ENCODE measurements at regions not wholly inside any gene's neighbourhood (a gene's known extent, or its start where the extent isn't known, plus 50 kb on each side); places are given as distances from the start of the nearest gene placed in this dataset.
A peak's percentile ranks its signal among the peaks of the same experiment; 100 is the strongest.
"Not testable (repeated sequence)": the region's sequence is repeated elsewhere in the genome, so short reads cannot be mapped to it uniquely, and the experiment has no call there.

GRCh38 chr5:50898966-50899365, 232.5 kb downstream of the PARP8 start:
- no peak for DNase-seq

DNA sequence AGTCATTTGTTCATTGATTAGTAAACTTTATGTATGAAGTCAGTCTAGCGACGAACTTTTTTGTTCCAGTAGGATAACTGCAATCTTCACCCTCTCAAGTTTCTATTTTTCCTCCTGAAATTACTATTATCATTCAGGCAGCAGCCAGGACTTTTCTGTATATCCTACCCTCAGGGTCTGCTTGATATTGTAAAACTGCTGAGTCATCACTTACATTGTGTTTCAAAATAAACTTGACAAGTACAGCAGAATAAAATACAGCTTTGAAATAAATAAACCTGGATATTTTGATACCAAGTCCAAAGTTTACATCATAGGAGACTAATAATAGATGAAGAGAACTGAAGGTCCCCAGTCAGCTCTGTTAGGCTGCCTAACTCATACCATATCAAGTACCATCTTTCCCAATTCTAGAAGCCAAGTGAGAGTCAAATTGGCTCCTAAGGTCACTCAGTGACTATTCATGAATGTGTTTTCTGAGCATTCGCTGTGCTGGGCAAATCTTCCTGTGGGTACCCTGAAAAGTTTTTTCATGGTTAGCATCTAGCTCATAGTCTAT, 234.6 kb downstream of the PARP8 start:
- DNase-seq: no peak

GRCh38 chr5:50903651-50904050, 237.2 kb downstream of the PARP8 start:
- no peak for DNase-seq

DNA sequence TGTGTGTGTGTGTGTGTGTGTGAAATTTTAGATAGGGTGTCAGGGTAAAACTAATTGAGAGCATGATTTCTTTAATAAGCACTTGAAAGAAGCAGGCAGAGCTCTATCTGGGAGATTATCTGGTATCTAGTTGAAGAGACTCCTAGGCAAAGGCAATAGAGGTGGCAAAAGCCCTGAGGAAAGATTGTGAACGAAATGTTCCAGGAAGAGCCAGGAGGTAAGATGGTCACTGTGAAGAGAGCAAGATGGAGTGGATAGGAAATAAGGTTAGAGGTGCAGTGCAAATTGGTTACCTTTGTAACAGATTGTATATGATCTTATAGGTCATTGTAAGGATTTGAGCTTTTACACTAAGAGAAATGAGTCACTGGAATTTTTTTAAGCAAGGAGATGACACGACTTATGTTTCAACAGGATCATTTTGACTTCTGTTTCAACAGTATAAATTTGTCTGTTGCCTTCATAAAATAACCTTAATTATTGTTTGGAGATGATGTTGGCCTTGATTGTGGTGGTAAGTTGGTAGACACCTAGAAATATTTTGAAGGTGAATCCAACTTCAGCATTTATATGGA, 239.6 kb downstream of the PARP8 start:
- no peak for DNase-seq

DNA sequence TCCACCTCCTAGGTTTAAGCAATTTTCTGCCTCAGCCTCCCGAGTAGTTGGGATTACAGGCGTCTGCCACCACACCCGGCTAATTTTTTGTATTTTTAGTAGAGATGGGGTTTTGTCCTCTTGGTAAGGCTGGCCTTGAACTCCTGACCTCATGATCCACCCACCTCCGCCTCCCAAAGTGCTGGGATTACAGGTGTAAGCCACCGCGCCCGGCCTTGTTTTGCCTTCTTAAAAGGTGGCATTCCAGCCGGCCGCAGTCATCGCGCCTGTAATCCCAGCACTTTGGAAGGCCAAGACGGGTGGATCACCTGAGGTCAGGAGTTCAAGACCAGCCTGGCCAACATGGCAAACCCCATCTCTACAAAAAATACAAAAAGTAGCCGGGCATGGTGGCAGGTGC, 253.7 kb downstream of the PARP8 start:
- DNase-seq: not testable (repeated sequence)

GRCh38 chr5:50921366-50922133, 255.1 kb downstream of the PARP8 start:
- no peak for DNase-seq

- peak; percentile 61 for DNase-seq
These were observed 255.9 kb downstream of the PARP8 start for GRCh38 chr5:50922134-50922941.

DNA sequence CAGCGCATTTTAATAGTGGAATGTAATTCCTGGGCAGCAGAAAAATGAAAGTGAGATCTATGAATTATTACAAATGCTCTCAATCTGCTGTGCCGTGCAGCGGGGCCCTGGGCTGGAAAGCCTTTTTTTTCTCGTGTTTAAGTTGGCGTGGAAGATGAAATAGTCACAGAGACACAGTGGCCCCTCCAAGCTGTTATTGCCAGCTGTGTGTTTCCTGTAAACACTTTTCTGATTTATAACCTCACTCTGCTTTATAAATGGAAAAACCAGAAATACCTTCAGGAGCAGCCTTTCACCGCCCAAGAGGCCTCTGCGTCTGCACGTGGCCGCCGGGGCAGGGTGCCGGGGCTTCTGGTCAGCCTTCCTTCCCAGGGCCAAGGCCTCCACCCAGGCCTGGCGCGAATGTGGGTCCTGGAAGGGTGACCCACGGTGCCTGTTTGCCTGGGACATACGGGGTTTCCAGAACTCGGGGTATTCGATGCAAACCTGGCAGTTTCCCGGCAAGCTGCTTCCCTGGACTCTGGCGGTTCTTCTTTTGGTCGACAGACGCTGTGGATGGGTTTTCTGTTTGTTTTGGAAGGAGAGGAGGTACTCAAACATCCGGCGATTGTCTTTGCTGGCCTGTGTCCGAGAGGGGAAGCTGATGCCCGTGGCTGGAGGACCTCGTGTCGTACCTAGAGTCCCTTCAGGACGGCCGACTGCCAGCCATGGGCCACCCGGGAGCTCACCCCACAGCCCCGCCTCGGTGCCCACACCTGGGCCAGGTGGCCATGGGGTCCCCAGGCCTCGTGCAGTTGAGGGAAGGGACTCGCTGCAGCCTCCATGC, 256.7 kb downstream of the PARP8 start:
- DNase-seq: peak; percentile 86

GRCh38 chr5:50923768-50924494, 257.5 kb downstream of the PARP8 start:
- DNase-seq: no peak

GRCh38 chr5:50927953-50928352, 261.5 kb downstream of the PARP8 start:
- DNase-seq: peak; percentile 36

- DNase-seq: no peak
These were observed 262.7 kb downstream of the PARP8 start for GRCh38 chr5:50929174-50929573.

DNA sequence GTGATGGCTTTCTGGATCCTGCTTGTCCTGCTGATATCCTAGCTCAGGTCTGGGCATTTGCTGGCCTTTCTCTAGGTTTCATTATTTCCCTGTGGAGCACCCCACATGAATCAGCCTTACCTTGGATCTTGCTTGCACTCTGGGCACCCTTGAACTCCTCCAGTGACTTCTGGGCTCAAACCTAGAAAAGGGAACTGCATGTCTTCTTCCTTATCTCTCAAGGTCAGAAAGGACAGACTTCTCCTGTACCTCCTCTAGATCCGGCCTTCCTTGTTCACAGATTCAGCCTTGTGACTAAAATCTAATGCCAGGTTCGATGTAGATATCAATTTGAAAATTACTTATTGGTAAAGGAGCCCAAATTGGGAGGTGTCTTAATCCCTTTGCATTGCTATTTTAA, 267.9 kb downstream of the PARP8 start:
- DNase-seq: no peak

GRCh38 chr5:50945139-50945538, 278.7 kb downstream of the PARP8 start:
- DNase-seq: no peak

GRCh38 chr5:50947906-50948683, 281.7 kb downstream of the PARP8 start:
- DNase-seq: peak; percentile 10

DNA sequence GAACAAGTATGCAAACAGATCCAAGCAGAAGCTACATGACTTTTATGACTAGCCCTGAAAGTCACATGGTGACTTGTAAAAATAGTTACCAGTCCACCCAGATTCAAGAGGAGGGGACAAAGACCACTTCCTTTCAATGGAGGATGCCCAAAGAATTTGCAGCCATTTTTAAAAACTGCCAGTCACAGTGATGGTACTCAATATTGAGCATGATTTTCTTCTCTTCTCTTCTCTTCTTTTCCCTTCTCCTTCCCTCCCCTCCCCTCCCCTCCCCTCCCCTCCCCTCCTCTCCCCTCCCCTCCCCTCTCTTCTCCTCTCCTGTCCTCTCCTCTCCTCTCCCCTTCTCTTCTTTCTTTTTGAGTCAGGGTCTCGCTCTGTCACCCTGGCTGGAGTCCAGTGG, 286.9 kb downstream of the PARP8 start:
- no peak for DNase-seq

DNA sequence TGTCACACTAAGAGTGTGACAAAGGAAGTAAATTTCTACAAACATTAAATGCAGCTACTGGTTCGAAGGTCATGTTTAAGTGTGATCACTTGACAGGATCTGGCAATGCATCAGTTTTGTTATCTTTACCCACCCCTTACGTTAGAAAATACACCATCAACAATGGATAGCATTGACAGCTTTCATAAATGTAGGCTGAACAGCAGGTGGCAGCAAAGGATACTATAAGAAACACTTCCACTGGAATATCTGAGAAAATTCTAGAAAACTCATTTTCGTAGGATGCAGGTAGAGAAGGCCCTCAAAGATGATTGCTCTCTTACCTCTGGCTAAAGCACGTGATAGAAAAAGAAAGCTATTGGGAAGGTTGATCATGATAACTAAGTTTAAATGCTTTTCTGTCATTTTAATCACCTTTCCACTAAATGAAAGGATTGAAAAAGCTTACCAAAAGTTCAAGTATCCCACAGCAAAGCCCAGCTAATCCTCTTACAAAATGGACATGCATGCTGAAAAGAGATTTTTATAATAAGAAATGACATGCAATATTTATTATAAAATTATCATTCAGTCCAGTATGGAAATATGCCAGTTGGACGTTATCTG, 292.5 kb downstream of the PARP8 start:
- peak; percentile 78 for DNase-seq

DNA sequence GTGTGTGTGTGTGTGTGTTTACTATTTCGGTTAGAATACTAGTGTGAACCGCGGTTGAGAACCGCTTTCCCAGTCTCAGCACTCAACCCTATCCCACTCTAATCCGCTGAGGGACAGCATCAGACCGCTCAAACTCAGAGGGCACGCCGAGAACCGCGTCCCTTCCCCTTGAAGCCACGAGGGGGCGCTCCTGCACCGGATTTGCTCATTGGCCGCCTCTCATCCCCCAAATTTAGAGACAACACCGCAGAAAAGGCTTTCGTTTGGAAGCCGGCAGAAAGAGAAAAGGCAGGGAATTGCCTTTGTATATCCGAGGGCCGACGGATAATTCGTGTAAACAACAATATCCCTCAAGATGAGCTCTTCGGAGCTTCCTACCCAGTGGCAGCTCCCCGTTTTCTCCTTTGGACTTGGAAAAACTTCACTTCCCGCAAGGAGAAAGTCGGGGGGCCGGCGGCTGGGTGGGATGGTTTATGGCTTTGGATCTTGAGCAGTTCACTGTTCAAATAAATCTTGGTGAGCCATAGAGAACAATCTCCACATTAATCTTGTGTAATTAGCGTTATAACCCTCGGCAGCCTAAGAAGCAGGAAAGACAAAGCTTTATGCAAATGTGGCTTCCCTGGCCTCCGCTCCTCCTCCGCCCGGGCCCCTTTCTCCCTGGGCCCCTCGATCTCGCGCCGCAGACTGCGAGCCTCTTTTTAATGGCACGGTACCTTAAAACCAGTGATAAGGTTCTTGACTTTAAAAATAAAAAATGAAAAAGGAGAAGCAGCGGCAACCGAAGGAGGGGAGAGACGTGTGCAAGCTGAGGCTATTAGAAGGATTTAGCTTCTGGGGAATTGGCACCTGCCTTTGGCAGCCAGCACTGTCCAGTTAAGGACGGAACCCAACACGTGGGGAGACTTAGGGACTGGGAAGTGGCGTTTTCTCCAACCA, 296.8 kb downstream of the PARP8 start:
- peak; percentile 83 for DNase-seq

DNA sequence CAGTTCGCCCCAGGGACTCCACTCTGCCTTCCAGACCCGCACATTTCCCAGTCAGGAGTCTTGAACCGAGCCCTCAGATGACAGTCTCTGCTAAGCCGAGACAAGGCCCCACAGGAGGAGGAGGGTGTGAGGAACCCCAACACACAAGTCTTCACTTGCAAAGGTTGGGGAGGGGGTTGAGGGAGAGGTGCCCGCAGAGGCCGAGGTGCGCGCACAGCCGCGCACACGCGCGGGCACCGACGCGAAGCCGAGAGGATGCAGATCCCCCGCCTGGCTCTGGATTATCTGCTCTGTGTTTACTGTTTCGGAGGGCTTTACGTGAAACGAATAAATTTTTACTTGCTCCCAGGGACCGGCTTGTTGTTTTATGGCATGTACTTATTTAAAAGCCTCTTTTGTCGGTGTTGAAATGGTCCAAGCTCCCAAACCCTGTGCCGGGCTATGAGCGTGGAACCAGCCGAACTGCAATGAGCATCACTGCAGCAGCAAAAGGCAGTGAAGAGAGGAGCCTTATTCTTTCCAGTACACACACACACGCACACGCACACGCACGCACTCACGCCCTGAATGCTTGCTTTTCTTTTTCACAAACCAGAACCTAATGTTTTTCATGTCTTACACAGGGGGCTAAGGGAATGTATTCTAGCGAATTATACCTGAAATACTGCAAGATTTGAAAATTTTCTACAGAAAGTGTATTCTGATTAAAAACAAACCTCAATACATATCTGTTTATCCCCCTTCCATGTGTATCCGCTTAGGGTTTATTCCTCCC, 297.7 kb downstream of the PARP8 start:
- DNase-seq: peak; percentile 60

Data from DMS53 (cell line).